Ovary (tissue), 7 donors: ENCODE measurements at regions not wholly inside any gene's neighbourhood (a gene's known extent, or its start where the extent isn't known, plus 50 kb on each side); places are given as distances from the start of the nearest gene placed in this dataset.

Experiments
- DNase-seq, 5 donors: peaks; one replicate each; pipeline ENCODE4 v3.0.0-alpha.2; 2019 to 2020
- H3K27ac ChIP-seq, 2 donors: fragments of 200-600 bp; one replicate each; pipeline versions ENCODE4 v1.5.1 to v1.8.0; 2019 to 2022
- H3K27me3 ChIP-seq: fragments of 200-600 bp; one replicate; pipeline ENCODE4 v1.8.0; 2022
- H3K36me3 ChIP-seq: fragments of 200-600 bp; sonication (generic); one replicate; pipeline ENCODE4 v1.5.1; 2019
- H3K4me1 ChIP-seq: one replicate; pipeline ENCODE4 v1.8.1; 2013; ENCODE audit warnings: mild to moderate bottlenecking, moderate library complexity; ENCODE audit not compliant: insufficient read depth
- H3K4me3 ChIP-seq: fragments of 200-600 bp; sonication (generic); one replicate; pipeline ENCODE4 v1.5.1; 2017
- H3K9me3 ChIP-seq, 2 donors: fragments of 200-600 bp in 1 of 2; sonication (generic) in 1 of 2; one replicate each; pipeline versions ENCODE4 v1.5.1 to v1.8.1; 2013 to 2019; ENCODE audit warnings: mild to moderate bottlenecking in 1 of 2, moderate library complexity in 1 of 2
- CTCF ChIP-seq, 3 donors: fragments of 450-650 bp in 2 of 3; fragments of 200-600 bp in 1 of 3; IDR thresholded peaks; one replicate each; pipeline versions ENCODE4 v1.5.1 to v1.8.0; 2016 to 2022; ENCODE audit warnings: antibody characterized with exemption in 3 of 3, mild to moderate bottlenecking in 1 of 3
- EP300 ChIP-seq: sonication (generic); formaldehyde crosslinking; IDR thresholded peaks from one replicate; pipeline ENCODE4 v1.6.1; 2017; ENCODE audit warnings: antibody characterized with exemption
- POLR2A ChIP-seq: fragments of 450-650 bp; IDR thresholded peaks from one replicate; pipeline ENCODE4 v1.6.1; 2017; ENCODE audit warnings: antibody characterized with exemption, mild to moderate bottlenecking, moderate library complexity
- WGBS, 3 donors: extraction: QIAGEN DNeasy Blood & Tissue Kit in 1 of 3; methylation state at CpG; one replicate each; pipeline versions ENCODE4 v1.1.5 to v1.1.7; 2013 to 2017; 5-methylcytosine and 5-hydroxymethylcytosine counted together
- intact Hi-C, 4 donors: fragments of 100-400 bp; cut with DNase I; formaldehyde crosslinking; loops; one replicate each; pipeline versions ENCODE4 v1.11.0 to v1.15.1; 2022 to 2023
- donor health status: DM: no; HTN: no; CAD: no; lungs with moderate emphysema.
- donor health status: DM: no; HTN: no; CAD: no.
- donor health status: Bipolar disorder and iron deficiency.
- donor health status: DM: no; HTN: no; CAD: no.
- donor health status: DM: yes; HTN: yes; CAD: no.

- Histone ChIP-seq H3K27ac (no peak overlapping the region), H3K4me3 (no peak overlapping the region), H3K27me3 (no peaks in the 10 kb centered on the region), H3K9me3 (no peaks in the 10 kb centered on the region), H3K36me3 (no peaks in the 10 kb centered on the region), H3K4me1 (no peaks in the 10 kb centered on the region)
- intact Hi-C loops = no loop called here
- DNase-seq = no peak
- TF ChIP-seq EP300 (no peak), POLR2A (no peak), CTCF (IDR thresholded peaks at IDR 0.05) (no peak)
- WGBS, 3 donors = 91 to 93% (median 93%) methylated on average over 3 of the region's 3 CpGs
These were observed 150.9 kb upstream of the GRIP1 start for GRCh38 chr12:66829660-66830325.

- Histone ChIP-seq H3K9me3 (no peaks in the 10 kb centered on the region), H3K27ac (no peak overlapping the region), H3K4me1 (no peaks in the 10 kb centered on the region), H3K27me3 (no peaks in the 10 kb centered on the region), H3K4me3 (no peak overlapping the region), H3K36me3 (no peaks in the 10 kb centered on the region)
- 72 to 93% (median 91%) methylated on average over 4 of the region's 4 CpGs for WGBS, 3 donors
- intact Hi-C loops = no loop called here
- no peak for DNase-seq
- no peak for TF ChIP-seq CTCF (IDR thresholded peaks at IDR 0.05)
- TF ChIP-seq POLR2A = no peak
- no peak for TF ChIP-seq EP300
These were observed 152.6 kb upstream of the GRIP1 start for GRCh38 chr12:66831495-66831894.

- no peak for DNase-seq
- TF ChIP-seq EP300 (no peak), POLR2A (no peak), CTCF (IDR thresholded peaks at IDR 0.05) (no peak)
- H3K27ac ChIP-seq = no peak overlapping the region
- no peaks in the 10 kb centered on the region for H3K4me1 ChIP-seq
- no peaks in the 10 kb centered on the region for H3K27me3 ChIP-seq
- no peaks in the 10 kb centered on the region for H3K36me3 ChIP-seq
- H3K4me3 ChIP-seq = no peak overlapping the region
- no peaks in the 10 kb centered on the region for H3K9me3 ChIP-seq
- intact Hi-C loops = no loop called here
- 89 to 93% (median 91%) methylated on average over 2 of the region's 2 CpGs for WGBS, 3 donors
These were observed 154.1 kb upstream of the GRIP1 start for GRCh38 chr12:66832997-66833396.

GRCh38 chr12:66836623-66837310, 157.9 kb upstream of the GRIP1 start:
- Histone ChIP-seq H3K27me3 (no peaks in the 10 kb centered on the region), H3K4me1 (no peaks in the 10 kb centered on the region), H3K36me3 (no peaks in the 10 kb centered on the region), H3K9me3 (no peaks in the 10 kb centered on the region), H3K4me3 (no peak overlapping the region), H3K27ac (no peak overlapping the region)
- DNase-seq = no peak
- intact Hi-C loops = no loop called here
- TF ChIP-seq POLR2A (no peak), CTCF (IDR thresholded peaks at IDR 0.05) (no peak), EP300 (no peak)
- 49 to 100% (median 93%) methylated on average over 1 of the region's 1 CpG for WGBS, 3 donors
